Tibial artery (tissue), 4 donors: ENCODE measurements at regions not wholly inside any gene's neighbourhood (a gene's known extent, or its start where the extent isn't known, plus 50 kb on each side); places are given as distances from the start of the nearest gene placed in this dataset.
"Not testable (repeated sequence)": the region's sequence is repeated elsewhere in the genome, so short reads cannot be mapped to it uniquely, and the experiment has no call there.

ENCODE experiments used
- DNase-seq, 2 donors: peaks; one replicate each; pipeline ENCODE4 v3.0.0-alpha.2; 2019
- H3K27ac ChIP-seq, 2 donors: fragments of 200-600 bp; sonication (generic) in 1 of 2; 1 replicate in 1 of 2; 2 replicates in 1 of 2; pipeline ENCODE4 v1.5.1; 2018 to 2019; ENCODE audit warnings: mild to moderate bottlenecking in 1 of 2
- H3K27me3 ChIP-seq, 2 donors: fragments of 200-600 bp; sonication (generic) in 1 of 2; one replicate each; pipeline versions ENCODE4 v1.5.1 to v1.6.0; 2016 to 2019
- H3K36me3 ChIP-seq, 3 donors: fragments of 200-600 bp; sonication (generic) in 2 of 3; one replicate each; pipeline ENCODE4 v1.5.1; 2016 to 2019; ENCODE audit warnings: mild to moderate bottlenecking in 2 of 3
- H3K4me1 ChIP-seq, 4 donors: fragments of 200-600 bp; sonication (generic) in 2 of 4; 1 replicate in 3 of 4; 2 replicates in 1 of 4; pipeline ENCODE4 v1.5.1; 2016 to 2019
- H3K4me3 ChIP-seq, 2 donors: fragments of 200-600 bp; sonication (generic) in 1 of 2; 1 replicate in 1 of 2; 2 replicates in 1 of 2; pipeline ENCODE4 v1.5.1; 2018 to 2019; ENCODE audit warnings: mild to moderate bottlenecking in 2 of 2
- H3K9me3 ChIP-seq, 3 donors: fragments of 200-600 bp; sonication (generic) in 1 of 3; one replicate each; pipeline ENCODE4 v1.5.1; 2016 to 2019
- CTCF ChIP-seq, 2 experiments: fragments of 200-600 bp in 1 of 2; fragments of 450-650 bp in 1 of 2; IDR thresholded peaks; one replicate each; pipeline ENCODE4 v1.5.1; 2017 to 2019; ENCODE audit warnings: antibody characterized with exemption in 2 of 2, mild to moderate bottlenecking in 1 of 2, moderate library complexity in 1 of 2
- intact Hi-C: fragments of 100-400 bp; cut with DNase I; formaldehyde crosslinking; loops from one replicate; pipeline ENCODE4 v1.15.0; 2023; ENCODE audit warnings: low total_unique reads

- no peak for DNase-seq
- Histone ChIP-seq H3K4me3 (no peak overlapping the region), H3K9me3 (no peaks in the 10 kb centered on the region), H3K27ac (no peak overlapping the region), H3K27me3 (no peaks in the 10 kb centered on the region), H3K36me3 (no peaks in the 10 kb centered on the region), H3K4me1 (no peaks in the 10 kb centered on the region)
- TF ChIP-seq CTCF (IDR thresholded peaks at IDR 0.05), result no peak
- intact Hi-C loops, result no loop called here
These were observed 129.8 kb upstream of the CHODL start for GRCh38 chr21:18114810-18115209.

- intact Hi-C loops, result no loop called here
- Histone ChIP-seq H3K36me3 (no peaks in the 10 kb centered on the region), H3K27me3 (no peaks in the 10 kb centered on the region), H3K27ac (no peak overlapping the region), H3K4me3 (no peak overlapping the region), H3K4me1 (peaks cover 0 to 26% (median 0%) of the 10 kb centered on the region in 4 donors), H3K9me3 (no peaks in the 10 kb centered on the region)
- no peak for TF ChIP-seq CTCF (IDR thresholded peaks at IDR 0.05)
- no peak for DNase-seq
These were observed 139.8 kb upstream of the CHODL start for GRCh38 chr21:18104802-18105201.

- H3K27me3 ChIP-seq, H3K36me3 ChIP-seq, H3K4me3 ChIP-seq, DNase-seq, intact Hi-C loops, H3K27ac ChIP-seq, H3K4me1 ChIP-seq: not testable (repeated sequence)
- peaks cover 0 to 13% (median 0%) of the 10 kb centered on the region in 3 donors for H3K9me3 ChIP-seq
These were observed 148.2 kb upstream of the CHODL start for GRCh38 chr21:18096413-18096812.

- intact Hi-C loops, result no loop called here
- H3K9me3 ChIP-seq, result peaks cover 0 to 10% (median 8%) of the 10 kb centered on the region in 3 donors
- no peak overlapping the region for H3K4me3 ChIP-seq
- no peaks in the 10 kb centered on the region for H3K36me3 ChIP-seq
- no peak for TF ChIP-seq CTCF (IDR thresholded peaks at IDR 0.05)
- no peaks in the 10 kb centered on the region for H3K4me1 ChIP-seq
- H3K27me3 ChIP-seq, result no peaks in the 10 kb centered on the region
- no peak for DNase-seq
- H3K27ac ChIP-seq, result no peak overlapping the region
These were observed 154.8 kb upstream of the CHODL start for GRCh38 chr21:18089786-18090185.

GRCh38 chr21:18070392-18070791, 174.2 kb upstream of the CHODL start:
- intact Hi-C loops, result no loop called here
- Histone ChIP-seq H3K36me3 (no peaks in the 10 kb centered on the region), H3K4me1 (no peaks in the 10 kb centered on the region), H3K27me3 (no peaks in the 10 kb centered on the region), H3K9me3 (no peaks in the 10 kb centered on the region), H3K4me3 (no peak overlapping the region), H3K27ac (no peak overlapping the region)
- no peak for TF ChIP-seq CTCF (IDR thresholded peaks at IDR 0.05)
- DNase-seq, result no peak

- H3K4me1 ChIP-seq, result no peaks in the 10 kb centered on the region
- no peak overlapping the region for H3K27ac ChIP-seq
- H3K4me3 ChIP-seq, result no peak overlapping the region
- H3K27me3 ChIP-seq, result no peaks in the 10 kb centered on the region
- DNase-seq, result no peak
- H3K36me3 ChIP-seq, result no peaks in the 10 kb centered on the region
- TF ChIP-seq CTCF (IDR thresholded peaks at IDR 0.05), result no peak
- H3K9me3 ChIP-seq, result no peaks in the 10 kb centered on the region
- intact Hi-C loops, result no loop called here
These were observed 174.8 kb upstream of the CHODL start for GRCh38 chr21:18069875-18070274.
